OCI-LY3 (cell line): ENCODE measurements at regions not wholly inside any gene's neighbourhood (a gene's known extent, or its start where the extent isn't known, plus 50 kb on each side); places are given as distances from the start of the nearest gene placed in this dataset.

Experiments used
- EZH2phosphoT487 ChIP-seq: fragments of 200-600 bp; shearing (Covaris generic); IDR thresholded peaks from 2 replicates; pipeline ENCODE4 v1.6.1; 2018; ENCODE audit warnings: antibody characterized with exemption, mixed run types, low read depth
- TF ChIP-seq, protein P1 (sequence below): fragments of 200-600, 300-600 bp; sonication (generic); IDR thresholded peaks from 2 replicates; pipeline ENCODE4 v1.5.1; 2014; ENCODE audit warnings: antibody characterized with exemption, low read length, low read depth

DNA sequence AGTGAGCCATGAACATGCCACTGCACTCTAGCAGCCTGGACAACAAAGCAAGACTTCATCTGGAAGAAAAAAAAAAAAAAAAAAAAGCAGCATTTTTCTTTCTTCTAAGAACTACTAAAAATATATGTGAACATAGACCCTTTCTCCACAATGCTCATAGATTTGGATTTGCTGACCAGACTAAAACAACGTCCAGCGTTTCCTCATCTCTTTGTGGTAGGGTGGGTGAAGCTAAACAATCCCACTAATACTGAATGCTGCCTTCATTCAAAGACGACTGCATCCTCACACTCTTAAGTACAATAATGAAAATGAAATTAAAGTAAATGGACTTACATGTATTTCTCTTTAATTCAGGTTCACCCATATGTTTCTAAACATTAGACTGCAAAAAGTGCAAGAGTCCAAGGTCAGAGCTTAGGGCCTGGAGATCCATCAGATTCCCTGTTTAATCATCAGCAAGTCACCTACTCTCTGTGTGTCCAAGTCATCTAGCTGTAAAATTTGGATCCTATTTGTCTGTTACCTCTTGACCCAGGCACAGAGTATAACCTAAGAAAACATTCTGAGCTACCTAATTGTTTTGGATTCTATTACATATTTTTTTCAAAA lies 99.4 kb upstream of the NHSL1 start:
- TF ChIP-seq, protein P1, sequence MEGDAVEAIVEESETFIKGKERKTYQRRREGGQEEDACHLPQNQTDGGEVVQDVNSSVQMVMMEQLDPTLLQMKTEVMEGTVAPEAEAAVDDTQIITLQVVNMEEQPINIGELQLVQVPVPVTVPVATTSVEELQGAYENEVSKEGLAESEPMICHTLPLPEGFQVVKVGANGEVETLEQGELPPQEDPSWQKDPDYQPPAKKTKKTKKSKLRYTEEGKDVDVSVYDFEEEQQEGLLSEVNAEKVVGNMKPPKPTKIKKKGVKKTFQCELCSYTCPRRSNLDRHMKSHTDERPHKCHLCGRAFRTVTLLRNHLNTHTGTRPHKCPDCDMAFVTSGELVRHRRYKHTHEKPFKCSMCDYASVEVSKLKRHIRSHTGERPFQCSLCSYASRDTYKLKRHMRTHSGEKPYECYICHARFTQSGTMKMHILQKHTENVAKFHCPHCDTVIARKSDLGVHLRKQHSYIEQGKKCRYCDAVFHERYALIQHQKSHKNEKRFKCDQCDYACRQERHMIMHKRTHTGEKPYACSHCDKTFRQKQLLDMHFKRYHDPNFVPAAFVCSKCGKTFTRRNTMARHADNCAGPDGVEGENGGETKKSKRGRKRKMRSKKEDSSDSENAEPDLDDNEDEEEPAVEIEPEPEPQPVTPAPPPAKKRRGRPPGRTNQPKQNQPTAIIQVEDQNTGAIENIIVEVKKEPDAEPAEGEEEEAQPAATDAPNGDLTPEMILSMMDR, result no peak
- TF ChIP-seq EZH2phosphoT487, result no peak
